Thyroid gland (tissue), 4 donors: ENCODE measurements at regions not wholly inside any gene's neighbourhood (a gene's known extent, or its start where the extent isn't known, plus 50 kb on each side); places are given as distances from the start of the nearest gene placed in this dataset.

Experiments used
- DNase-seq, 2 donors: peaks; one replicate each; pipeline ENCODE4 v3.0.0-alpha.2; 2019
- H3K27ac ChIP-seq, 3 donors: fragments of 200-600 bp; sonication (generic); 1 replicate in 2 of 3; 2 replicates in 1 of 3; pipeline ENCODE4 v1.5.1; 2016 to 2019; ENCODE audit warnings: mild to moderate bottlenecking in 1 of 3, moderate library complexity in 1 of 3
- H3K27me3 ChIP-seq: fragments of 200-600 bp; sonication (generic); one replicate; pipeline ENCODE4 v1.5.1; 2019
- H3K36me3 ChIP-seq, 2 donors: fragments of 200-600 bp; sonication (generic); one replicate each; pipeline ENCODE4 v1.5.1; 2016 to 2019
- H3K4me1 ChIP-seq, 2 donors: fragments of 200-600 bp; sonication (generic); one replicate each; pipeline ENCODE4 v1.5.1; 2017 to 2019
- H3K4me3 ChIP-seq, 3 donors: fragments of 200-600 bp; sonication (generic); replicated peaks in 1 of 3; 1 replicate in 2 of 3; 2 replicates in 1 of 3; pipeline ENCODE4 v1.5.1; 2016; ENCODE audit warnings: mild to moderate bottlenecking in 1 of 3
- H3K9me3 ChIP-seq: fragments of 200-600 bp; sonication (generic); one replicate; pipeline ENCODE4 v1.5.1; 2017
- CTCF ChIP-seq, 6 experiments: fragments of 200-600 bp in 3 of 6; fragments of 450-650 bp in 3 of 6; sonication (generic) in 3 of 6; IDR thresholded peaks; one replicate each; pipeline ENCODE4 v1.5.1; 2016 to 2019; ENCODE audit warnings: antibody characterized with exemption in 6 of 6, mild to moderate bottlenecking in 2 of 6, inconsistent platforms in 1 of 6, moderate library complexity in 1 of 6
- POLR2A ChIP-seq, 2 donors: fragments of 450-650 bp; IDR thresholded peaks; one replicate each; pipeline ENCODE4 v1.6.1; 2017; ENCODE audit warnings: antibody characterized with exemption in 2 of 2, mild to moderate bottlenecking in 2 of 2, moderate library complexity in 1 of 2
- WGBS, 2 donors: methylation state at CpG; one replicate each; pipeline ENCODE4 v1.1.5; 2017; 5-methylcytosine and 5-hydroxymethylcytosine counted together
- intact Hi-C: fragments of 100-400 bp; cut with DNase I; formaldehyde crosslinking; loops from one replicate; pipeline ENCODE4 v1.15.1; 2023

- no peak overlapping the region for H3K4me3 ChIP-seq
- WGBS, 2 donors, result 91 to 96% methylated on average over 3 of the region's 3 CpGs
- no peak for TF ChIP-seq CTCF (IDR thresholded peaks at IDR 0.05)
- no peak for TF ChIP-seq POLR2A (IDR thresholded peaks at IDR 0.05)
- no peak overlapping the region for H3K27ac ChIP-seq
- no peak for DNase-seq
- H3K9me3 ChIP-seq, result no peaks in the 10 kb centered on the region
- no peaks in the 10 kb centered on the region for H3K36me3 ChIP-seq
- intact Hi-C loops, result no loop called here
- no peaks in the 10 kb centered on the region for H3K4me1 ChIP-seq
- H3K27me3 ChIP-seq, result no peaks in the 10 kb centered on the region
These were observed 86.9 kb upstream of the SPAG17 start for GRCh38 chr1:118271883-118272282.

- 62 to 74% methylated on average over 2 of the region's 2 CpGs for WGBS, 2 donors
- H3K36me3 ChIP-seq, result no peaks in the 10 kb centered on the region
- no peak for TF ChIP-seq POLR2A (IDR thresholded peaks at IDR 0.05)
- TF ChIP-seq CTCF (IDR thresholded peaks at IDR 0.05), result no peak
- H3K27ac ChIP-seq, result no peak overlapping the region
- H3K27me3 ChIP-seq, result no peaks in the 10 kb centered on the region
- intact Hi-C loops, result no loop called here
- H3K4me1 ChIP-seq, result no peaks in the 10 kb centered on the region
- no peak overlapping the region for H3K4me3 ChIP-seq
- H3K9me3 ChIP-seq, result no peaks in the 10 kb centered on the region
- DNase-seq, result no peak
These were observed 84.6 kb upstream of the SPAG17 start for GRCh38 chr1:118269598-118269997.

GRCh38 chr1:118266436-118266835, 81.4 kb upstream of the SPAG17 start:
- intact Hi-C loops, result no loop called here
- no peak overlapping the region for H3K4me3 ChIP-seq
- 77 to 89% methylated on average over 3 of the region's 3 CpGs for WGBS, 2 donors
- no peak for DNase-seq
- no peaks in the 10 kb centered on the region for H3K27me3 ChIP-seq
- H3K27ac ChIP-seq, result no peak overlapping the region
- TF ChIP-seq POLR2A (IDR thresholded peaks at IDR 0.05) (no peak), CTCF (IDR thresholded peaks at IDR 0.05) (no peak)
- H3K36me3 ChIP-seq, result no peaks in the 10 kb centered on the region
- H3K4me1 ChIP-seq, result no peaks in the 10 kb centered on the region
- no peaks in the 10 kb centered on the region for H3K9me3 ChIP-seq

- Histone ChIP-seq H3K36me3 (no peaks in the 10 kb centered on the region), H3K27ac (no peak overlapping the region), H3K27me3 (no peaks in the 10 kb centered on the region), H3K9me3 (no peaks in the 10 kb centered on the region), H3K4me3 (no peak overlapping the region), H3K4me1 (no peaks in the 10 kb centered on the region)
- 93% methylated on average over 3 of the region's 3 CpGs for WGBS, 2 donors
- TF ChIP-seq POLR2A (IDR thresholded peaks at IDR 0.05) (no peak), CTCF (IDR thresholded peaks at IDR 0.05) (no peak)
- DNase-seq, result no peak
- intact Hi-C loops, result no loop called here
These were observed 79.3 kb upstream of the SPAG17 start for GRCh38 chr1:118264343-118264742.

- H3K4me3 ChIP-seq, result no peak overlapping the region
- no peaks in the 10 kb centered on the region for H3K4me1 ChIP-seq
- no peaks in the 10 kb centered on the region for H3K9me3 ChIP-seq
- no peaks in the 10 kb centered on the region for H3K27me3 ChIP-seq
- intact Hi-C loops, result no loop called here
- H3K36me3 ChIP-seq, result no peaks in the 10 kb centered on the region
- WGBS, 2 donors, result 95 to 96% methylated on average over 2 of the region's 2 CpGs
- no peak for DNase-seq
- H3K27ac ChIP-seq, result no peak overlapping the region
- TF ChIP-seq POLR2A (IDR thresholded peaks at IDR 0.05) (no peak), CTCF (IDR thresholded peaks at IDR 0.05) (no peak)
These were observed 77.8 kb upstream of the SPAG17 start for GRCh38 chr1:118262865-118263264.
